Astrocyte of the hippocampus (primary cell): ENCODE measurements at regions not wholly inside any gene's neighbourhood (a gene's known extent, or its start where the extent isn't known, plus 50 kb on each side); places are given as distances from the start of the nearest gene placed in this dataset.

ENCODE experiments used
- DNase-seq: peaks from one replicate; pipeline ENCODE4 v3.0.0; 2011; ENCODE audit warnings: low read depth, low spot score

- DNase-seq, result no peak
These were observed 184.5 kb downstream of the CCT6B start for GRCh38 chr17:34776456-34777443.

- DNase-seq, result no peak
These were observed 188.2 kb downstream of the CCT6B start for GRCh38 chr17:34773036-34773435.

GRCh38 chr17:34771891-34772290, 189.4 kb downstream of the CCT6B start:
- no peak for DNase-seq

DNA sequence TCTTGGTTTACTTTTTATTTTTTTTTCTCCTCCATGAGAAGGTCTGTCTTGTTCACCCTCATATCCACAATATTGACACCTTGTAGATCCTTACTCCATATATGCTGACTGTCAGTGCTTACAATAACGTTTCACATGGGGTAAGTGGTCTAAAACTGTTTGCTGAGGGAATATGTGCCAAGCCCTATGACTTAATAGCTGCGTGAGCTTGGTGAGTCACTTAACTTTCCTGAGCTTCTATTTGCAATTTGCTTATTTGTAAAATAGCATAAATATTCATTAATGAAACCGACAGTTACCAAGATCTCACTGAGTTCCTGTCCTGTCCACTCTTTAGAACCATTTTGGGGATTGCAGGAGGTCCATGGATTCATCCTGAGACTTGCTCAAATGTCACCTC, 190.7 kb downstream of the CCT6B start:
- DNase-seq, result no peak

- no peak for DNase-seq
These were observed 190.5 kb downstream of the TMEM132E start for GRCh38 chr17:34769899-34770298.

- no peak for DNase-seq
These were observed 189.7 kb downstream of the TMEM132E start for GRCh38 chr17:34769049-34769448.

- DNase-seq, result no peak
These were observed 185.9 kb downstream of the TMEM132E start for GRCh38 chr17:34765291-34765690.

GRCh38 chr17:34764716-34765115, 185.3 kb downstream of the TMEM132E start:
- no peak for DNase-seq

GRCh38 chr17:34763728-34764665, 184.6 kb downstream of the TMEM132E start:
- DNase-seq, result peak; percentile 26

DNA sequence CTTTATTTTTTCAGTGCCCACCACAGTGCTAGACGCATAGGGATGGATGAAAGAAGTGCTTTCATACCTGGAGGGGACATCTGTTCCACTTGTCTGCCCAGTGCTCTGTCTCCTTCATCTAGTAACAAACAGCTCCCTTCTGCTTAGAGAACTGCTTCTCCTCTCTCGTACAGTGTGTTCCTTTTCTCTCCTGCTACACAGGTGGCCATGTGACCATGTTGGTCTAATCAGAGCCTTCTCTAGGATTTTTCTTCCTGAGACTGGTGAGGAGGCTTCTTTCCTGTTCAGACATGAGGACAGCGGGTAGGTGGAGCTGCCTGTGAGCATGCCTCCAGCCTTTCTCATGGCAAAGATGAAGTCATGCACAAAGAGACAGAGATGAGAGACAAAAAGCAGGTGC, 182.7 kb downstream of the TMEM132E start:
- no peak for DNase-seq

DNA sequence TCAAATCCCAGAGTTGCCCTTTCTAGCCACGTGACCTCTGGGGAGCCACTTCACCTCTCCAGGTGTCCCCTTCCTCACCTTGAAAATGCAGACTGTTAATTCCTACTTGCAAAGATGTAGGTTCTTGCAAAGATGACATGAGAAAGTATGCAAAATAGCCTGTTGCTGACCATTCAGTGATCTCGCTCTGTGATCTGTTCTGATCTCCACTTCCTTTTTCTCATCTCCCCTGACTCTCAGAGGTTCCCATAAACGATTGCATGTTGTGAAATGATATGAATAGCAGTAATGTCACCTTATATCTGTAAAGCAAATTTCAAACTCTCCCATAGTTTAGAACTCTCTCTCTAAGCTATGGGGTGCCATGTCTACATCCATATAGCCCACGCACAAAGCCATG, 182.3 kb downstream of the TMEM132E start:
- no peak for DNase-seq

DNA sequence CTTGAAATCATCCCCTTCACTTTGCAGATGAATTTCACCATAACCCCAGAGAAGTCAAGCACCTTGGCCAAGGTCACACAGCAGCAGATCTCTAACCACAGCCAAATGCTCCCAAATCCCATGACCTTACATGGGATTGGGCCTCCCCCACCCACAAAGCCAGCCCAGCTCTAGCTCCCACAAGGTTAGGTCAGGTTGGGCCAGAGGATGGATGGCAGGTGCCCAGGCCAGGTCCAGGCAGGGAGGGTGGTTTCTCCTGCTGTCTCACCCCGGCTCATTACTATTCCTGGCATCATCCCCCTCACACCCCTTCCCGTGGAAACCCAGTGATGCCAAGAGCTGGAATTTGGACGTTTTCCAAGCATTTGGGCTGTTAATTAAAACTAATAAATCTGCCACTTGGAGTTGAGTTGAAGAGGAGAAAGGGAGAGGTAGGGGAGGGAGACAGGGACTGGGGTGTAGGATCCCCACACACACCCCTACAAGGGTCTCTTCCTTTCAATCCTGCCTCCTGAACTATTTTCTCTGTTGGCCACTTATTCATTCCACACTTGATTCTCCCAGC, 181.6 kb downstream of the TMEM132E start:
- DNase-seq, result no peak

- no peak for DNase-seq
These were observed 179.3 kb downstream of the TMEM132E start for GRCh38 chr17:34758718-34759117.

DNA sequence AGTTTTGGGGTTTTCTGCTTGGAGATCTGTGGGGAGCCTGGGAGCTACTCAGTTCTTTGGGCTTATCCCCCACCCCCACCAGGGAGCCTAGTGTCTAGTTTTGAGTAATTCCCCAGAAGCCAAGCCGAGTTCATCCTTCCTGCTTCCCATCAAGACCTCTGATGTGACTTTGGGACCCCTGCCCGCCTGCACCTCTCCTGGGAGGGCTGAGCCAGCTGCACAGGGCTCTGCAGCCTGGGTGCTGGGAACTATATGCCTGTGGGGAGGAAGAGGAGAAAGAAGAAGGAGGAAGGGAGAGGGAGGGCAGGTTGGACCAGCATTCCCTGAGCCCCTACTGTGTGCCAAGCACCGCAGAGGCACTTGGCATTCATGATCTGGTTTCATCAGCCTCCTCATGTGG, 178.9 kb downstream of the TMEM132E start:
- no peak for DNase-seq

GRCh38 chr17:34757611-34758010, 178.2 kb downstream of the TMEM132E start:
- no peak for DNase-seq

- no peak for DNase-seq
These were observed 177.7 kb downstream of the TMEM132E start for GRCh38 chr17:34757106-34757505.

- peak; percentile 48 for DNase-seq
These were observed 177.2 kb downstream of the TMEM132E start for GRCh38 chr17:34756637-34757021.

DNA sequence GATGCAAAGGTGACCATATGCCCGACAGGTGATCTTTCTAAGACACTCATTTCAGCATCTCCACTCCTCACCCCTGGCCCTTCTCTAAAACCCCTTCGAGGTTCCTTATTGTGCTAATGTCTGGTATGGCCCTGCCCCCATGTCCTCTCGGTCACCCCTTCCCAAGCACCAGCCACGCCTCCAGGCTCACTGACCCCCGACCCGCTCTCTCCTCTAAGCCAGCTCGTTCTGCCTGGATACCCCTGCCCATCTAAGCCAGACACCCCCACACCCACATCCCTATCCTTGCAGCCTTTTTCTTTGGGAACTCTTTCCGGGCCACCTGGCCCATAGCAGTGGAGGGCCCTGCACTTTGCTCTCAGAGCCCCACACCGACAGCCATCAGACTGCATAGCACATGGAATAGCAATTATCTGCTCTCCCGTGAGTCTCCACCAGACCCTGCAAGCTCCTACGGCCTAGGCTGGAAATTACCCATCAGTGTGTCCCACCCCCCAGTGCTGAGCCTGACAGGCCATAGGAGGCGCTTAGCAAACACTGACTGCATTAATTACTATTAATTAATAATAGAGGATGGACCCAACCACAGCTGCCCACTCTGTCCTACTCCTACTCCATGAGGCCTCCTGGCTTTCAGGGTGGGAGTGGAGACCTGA, 176.7 kb downstream of the TMEM132E start:
- DNase-seq, result no peak

DNA sequence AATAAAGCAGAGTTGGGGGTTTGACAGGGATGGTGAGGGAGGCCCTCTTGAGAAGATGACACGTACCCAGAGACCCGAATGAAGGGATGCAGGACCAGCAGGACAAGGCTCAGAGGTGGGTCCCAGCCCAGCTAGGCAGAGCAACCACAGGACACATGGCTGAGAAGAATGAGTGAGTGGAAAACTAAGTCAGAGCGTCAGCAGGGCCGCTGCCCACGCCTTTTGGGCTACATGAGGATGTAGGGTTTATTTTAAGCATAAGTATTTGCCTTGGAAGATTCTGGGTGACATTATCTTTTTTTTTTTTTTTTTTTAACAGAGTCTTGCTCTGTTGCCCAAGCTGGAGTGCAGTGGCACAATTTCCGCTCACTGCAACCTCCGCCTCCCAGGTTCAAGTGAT, 176.0 kb downstream of the TMEM132E start:
- DNase-seq, result no peak

- no peak for DNase-seq
These were observed 170.6 kb downstream of the TMEM132E start for GRCh38 chr17:34750004-34750403.

- DNase-seq, result no peak
These were observed 162.6 kb downstream of the TMEM132E start for GRCh38 chr17:34741967-34742366.
